NCI-H2171 (cell line): ENCODE measurements at regions not wholly inside any gene's neighbourhood (a gene's known extent, or its start where the extent isn't known, plus 50 kb on each side); places are given as distances from the start of the nearest gene placed in this dataset.
"Not testable (repeated sequence)": the region's sequence is repeated elsewhere in the genome, so short reads cannot be mapped to it uniquely, and the experiment has no call there.

Experiments
- DNase-seq: peaks from one replicate; lab custom pipeline; 2025; lab: John Stamatoyannopoulos, UW

DNA sequence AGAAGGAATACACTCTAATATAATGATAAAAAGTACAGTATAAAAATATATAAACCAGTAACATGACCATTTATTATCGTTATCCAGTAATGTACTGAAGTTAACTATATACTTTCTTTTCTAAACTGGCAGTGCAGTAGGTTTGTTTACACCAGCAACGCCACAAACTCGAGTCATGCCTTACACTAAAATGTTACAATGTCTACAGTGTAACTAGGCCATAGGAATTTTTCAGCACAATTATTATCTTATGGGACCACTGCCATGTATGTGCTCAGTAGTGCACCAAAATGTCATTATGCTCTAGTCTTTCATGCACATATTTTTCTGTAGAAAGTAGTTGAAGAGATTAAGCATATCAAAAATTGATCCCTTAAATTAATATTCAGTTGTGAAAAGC is 609.8 kb upstream of the BCHE start:
- no peak for DNase-seq

DNA sequence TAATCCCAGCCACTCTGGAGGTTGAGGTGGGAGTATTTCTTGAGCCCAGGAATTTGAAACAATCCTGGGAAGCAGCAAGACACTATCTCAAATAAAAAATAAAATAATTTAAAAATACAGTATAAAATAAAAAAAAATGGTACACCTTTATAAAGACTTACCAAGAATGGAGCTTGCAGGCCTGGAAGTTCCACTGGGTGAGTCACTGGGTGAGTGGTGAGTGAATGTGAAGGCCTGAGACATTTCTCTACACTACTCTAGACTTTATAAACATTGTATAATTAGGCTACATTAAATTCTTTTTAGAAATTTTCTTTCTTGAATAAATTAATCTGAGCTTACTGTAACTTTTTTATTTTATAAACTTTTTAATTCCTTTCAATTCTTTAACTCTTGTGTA is 609.1 kb upstream of the BCHE start:
- no peak for DNase-seq

DNA sequence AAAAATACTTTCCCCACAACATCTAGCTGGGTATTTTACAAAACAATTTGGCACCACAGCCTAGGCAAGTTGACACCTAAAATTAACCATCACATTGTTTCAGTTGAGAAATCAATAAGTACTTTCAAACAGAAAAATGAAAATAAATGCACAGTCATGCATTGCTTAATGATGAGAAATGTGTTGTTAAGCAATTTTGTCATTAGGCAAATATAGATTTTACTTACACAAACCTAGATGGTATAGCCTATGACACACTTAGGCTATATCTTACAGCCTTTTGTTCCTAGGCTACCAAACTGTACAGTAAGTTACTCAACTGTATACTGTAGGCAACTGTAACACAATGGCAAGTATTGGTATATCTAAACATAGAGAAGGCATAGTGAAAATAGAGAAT is 608.6 kb upstream of the BCHE start:
- DNase-seq, result no peak

DNA sequence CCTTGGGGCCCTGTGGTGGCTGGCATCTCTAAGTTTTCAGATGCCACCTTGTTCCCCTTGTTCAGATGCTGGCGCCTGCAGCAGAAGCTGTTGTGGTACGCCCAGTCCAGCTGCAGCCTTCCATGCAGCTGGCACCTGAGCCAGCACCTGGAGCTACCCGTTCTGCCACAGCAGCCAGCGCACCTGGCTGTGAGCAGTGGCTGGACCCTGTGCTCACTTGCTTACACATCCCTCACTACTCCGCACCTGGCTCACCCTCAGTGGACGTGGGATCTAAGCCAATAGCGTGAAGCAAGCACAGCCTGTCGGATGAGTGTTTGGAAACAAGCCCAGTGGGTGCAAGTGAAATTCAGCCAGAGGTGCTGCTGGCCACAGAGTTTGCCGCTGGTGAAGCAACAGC is 607.5 kb upstream of the BCHE start:
- no peak for DNase-seq

DNA sequence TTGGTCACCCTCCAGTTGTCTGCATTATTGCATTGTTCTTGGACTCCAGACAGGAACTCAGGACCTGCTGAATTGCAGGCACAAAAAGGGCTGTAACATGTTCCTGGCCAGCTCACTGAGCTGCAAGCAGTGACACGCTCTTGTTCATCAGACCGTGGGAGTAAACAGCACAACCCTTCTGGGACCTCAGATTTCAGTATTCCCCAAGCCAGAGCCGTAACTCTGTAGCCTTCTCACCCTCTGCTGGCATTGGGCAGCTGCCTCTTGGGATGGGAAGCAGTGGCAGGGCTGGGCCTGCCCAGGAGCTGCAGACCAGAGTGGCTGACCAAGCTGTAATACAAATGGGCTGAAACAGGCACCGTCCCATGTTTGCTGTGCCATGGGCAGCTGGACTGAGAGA is 607.1 kb upstream of the BCHE start:
- DNase-seq, result no peak

DNA sequence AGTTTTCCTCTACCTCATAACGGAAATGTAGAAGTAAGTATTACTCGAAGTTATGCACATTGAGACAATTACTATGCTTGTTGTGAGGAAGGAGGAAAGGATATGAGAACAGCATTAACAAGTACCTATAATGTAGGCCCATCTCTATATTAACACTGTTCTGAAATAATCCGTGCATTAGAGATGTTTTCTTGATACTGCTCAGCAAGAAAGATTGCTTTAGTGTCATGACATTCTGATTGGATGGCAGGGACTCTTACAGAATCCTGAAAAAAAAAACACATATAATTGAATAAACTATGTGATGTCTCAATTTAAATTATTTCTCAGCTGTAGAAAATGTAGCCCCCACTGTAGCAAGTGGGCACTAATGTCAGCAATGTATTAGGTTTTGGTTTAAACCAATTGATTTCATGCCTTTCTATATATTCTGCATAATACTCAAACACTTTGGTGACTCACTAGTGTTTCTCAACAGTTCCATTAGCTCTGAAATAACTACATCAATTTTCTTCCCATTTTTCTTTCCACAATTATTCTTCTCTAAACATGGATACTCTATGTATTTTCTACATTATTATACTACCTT is 598.3 kb upstream of the BCHE start:
- DNase-seq, result no peak

DNA sequence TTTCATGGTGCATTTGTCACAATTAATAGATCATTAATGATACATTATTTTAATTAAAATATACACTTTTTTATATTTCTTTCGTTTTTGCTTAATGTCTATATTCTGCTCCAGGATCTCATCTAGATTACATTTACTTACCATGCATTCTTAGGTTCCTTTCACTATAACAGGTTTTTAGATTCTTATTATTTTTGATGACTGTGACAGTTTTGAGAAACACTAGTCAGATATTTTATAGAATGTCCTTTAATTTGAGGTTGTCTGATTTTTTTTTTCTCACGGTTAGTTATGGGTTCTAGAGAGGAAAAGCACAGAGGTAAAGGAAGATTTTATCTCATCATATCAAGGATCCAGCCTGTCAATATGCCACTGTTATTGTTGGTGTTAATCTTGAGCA is 595.8 kb upstream of the BCHE start:
- no peak for DNase-seq

DNA sequence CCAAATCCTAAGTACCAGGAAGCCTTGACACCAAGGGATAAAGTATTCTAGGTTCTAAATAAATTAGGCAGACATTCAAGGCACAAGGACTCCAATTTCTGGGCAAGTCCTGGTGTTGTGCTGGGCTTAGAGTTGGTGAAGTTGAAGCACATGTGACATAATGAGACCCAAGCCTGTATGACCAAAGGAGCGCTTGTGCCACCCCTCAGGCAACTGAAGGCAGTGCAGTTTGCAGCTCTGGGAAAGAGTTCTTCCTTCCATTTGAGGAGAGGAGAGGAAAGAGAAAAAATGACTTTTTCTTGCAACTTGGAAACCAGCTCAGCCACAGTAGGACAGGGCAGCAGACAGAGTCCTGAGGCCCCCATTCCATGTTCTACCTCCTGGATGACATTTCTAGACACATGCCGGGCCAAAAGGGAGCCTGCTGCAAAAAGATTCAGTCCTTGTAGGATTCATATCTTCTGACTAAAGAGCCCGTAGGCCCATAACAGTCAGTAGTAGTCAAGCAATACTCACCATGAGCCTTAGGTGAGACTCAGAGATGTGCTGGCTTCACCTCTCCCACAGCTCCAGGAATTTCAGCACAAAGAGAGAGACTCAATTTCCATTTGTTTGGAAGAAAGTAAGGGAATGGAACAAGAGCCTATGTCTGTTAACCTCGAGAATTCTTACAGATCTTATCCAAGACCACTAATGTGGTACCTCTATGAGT is 588.8 kb upstream of the BCHE start:
- no peak for DNase-seq

DNA sequence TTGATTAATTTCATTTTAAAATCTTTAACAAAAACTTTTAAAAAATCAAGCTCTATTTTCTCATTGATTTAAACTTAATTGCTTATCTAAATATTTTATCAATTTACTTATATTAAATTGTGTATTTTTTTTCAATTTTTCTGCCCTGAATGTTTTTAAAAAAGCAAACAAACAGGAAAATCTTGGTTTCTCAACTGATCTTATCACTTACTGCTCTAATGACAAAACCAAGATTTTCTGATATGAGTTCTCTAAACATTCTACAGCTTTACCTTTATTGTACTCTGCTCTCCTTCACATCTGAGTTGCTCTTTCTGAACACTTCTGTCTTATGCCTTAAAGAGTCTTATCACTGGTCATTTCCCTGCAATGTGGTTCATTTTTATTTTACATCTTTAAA is 587.8 kb upstream of the BCHE start:
- no peak for DNase-seq

DNA sequence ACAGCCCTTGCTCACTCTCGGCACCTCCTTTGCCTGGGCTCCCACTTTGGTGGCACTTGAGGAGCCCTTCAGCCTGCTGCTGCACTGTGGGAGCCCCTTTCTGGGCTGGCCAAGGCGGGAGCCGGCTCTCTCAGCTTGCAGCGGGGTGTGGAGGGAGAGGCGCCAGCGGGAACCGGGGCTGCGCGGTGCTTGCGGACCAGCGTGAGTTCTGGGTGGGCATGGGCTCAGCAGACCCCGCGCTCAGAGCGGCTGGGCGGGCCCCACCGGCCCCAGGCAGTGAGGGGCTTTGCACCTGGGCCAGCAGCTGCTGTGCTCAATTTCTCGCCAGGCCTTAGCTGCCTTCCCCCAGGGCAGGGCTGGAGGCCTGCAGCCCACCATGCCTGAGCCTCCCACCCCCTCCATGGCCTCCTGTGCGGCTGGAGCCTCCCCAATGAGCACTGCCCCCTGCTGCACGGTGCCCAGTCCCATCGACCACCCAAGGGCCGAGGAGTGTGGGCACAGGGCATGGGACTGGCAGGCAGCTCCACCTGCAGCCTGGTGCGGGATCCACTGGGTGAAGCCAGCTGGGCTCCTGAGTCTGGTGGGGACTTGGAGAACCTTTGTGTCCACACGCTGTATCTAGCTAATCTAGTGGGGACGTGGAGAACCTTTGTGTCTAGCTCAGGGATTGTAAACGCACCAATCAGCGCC is 586.7 kb upstream of the BCHE start:
- DNase-seq, result not testable (repeated sequence)

DNA sequence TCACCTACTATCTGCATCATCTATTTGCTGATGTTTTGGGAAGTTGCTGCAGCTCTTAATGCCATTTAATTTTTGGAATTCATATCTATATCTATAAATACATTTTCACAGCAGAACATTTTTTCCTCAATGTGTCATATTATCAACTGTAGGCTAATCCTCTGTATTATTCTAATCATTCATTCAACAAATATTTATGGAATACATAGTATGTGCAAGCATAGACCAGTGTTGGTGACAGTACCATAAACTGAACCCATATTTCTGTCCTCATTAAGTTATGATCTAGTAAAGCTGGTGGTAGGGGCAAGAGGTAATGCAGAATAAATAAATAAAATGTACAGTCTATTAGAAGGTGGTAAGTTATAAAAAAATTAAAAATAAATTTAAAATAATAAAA is 585.3 kb upstream of the BCHE start:
- DNase-seq, result no peak

DNA sequence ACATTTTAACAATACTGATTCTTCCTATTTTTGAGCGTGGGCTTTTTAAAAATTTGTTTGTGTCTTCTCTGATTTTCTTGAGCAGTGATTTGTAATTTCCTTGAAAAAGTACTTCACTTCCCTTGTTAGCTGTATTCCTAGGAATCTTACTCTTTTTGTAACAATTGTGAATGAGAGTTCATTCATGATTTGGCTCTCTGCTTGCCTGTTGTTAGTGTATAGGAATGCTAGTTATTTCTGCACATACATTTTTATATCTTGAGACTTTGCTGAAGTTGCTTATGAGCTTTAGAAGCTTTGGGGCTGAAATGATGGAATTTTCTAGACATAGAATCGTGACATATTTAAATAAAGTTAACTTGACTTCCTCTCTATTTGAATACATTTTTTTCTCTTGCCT is 582.8 kb upstream of the BCHE start:
- DNase-seq, result no peak

DNA sequence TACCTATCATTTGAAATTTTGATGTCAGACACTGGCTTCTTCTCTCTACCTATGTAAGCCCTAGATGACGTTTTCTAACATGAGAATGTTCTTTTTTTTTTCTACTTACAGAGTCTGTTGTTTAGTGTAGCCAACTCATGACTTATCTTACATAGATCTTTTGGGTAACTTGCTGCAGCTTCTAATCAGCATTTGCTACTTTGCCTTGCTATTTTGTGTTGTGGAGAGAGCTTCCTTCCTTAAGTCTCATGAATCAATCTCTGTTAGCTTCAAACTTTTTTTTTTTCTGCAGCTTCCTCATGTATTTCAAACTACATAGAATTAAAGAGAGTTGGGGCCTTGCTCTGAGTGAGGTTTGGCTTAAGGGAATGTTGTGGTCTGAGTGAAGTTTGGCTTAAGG is 568.7 kb upstream of the BCHE start:
- DNase-seq, result no peak

DNA sequence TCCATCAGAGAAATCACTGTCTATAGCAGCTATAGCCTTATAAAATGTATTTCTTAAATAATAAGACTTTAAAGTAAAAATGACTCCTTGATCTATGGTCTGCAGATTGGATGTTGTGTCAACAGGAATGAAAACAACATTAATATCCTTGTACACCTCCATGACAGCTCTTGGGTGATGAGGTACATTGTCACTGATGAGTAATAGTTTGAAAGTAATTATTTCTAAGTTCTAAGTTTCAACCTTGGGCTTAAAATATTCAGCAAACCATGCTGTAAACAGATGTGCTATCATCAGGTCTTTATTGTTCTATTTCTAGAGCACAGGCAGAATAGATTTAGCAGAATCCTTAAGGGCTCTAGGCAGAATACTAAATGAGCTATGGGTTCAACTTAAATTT is 568.2 kb upstream of the BCHE start:
- DNase-seq, result no peak

DNA sequence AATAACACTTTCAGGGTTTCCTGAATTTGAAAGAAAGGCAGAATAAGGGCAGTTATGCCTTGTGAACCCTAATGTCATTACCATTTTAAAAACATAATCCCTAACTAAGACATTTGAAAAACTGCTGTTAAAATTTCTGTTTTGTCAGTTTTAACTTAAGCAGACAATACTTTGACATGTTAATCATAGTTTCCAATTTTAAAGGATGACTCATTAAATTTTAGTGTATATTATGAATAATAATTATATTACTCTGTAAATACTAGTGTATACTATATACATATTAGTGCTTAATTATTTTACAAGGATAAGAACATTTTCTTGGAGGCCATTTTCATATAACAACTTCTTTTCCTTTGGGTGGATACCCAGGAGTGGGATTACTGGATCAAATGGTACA is 553.1 kb upstream of the BCHE start:
- DNase-seq, result no peak

DNA sequence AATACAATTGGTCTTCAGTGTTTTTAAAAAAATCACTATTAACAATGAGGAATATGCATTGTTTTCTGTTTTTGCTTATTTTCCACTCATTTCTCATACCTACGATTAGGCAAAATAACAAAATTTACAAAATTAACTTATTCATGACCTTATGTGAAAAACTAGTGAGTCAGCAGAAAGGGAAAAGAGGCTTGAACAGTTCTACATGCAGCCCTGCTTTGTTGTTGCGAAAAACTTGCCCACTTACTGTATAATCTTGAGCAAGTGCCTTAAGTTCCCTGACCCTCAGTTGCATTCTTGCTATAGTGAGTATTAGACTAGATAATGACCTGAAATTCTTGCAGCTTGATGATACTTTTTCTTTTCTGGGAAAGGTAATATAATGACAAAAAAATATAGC is 551.1 kb upstream of the BCHE start:
- no peak for DNase-seq

DNA sequence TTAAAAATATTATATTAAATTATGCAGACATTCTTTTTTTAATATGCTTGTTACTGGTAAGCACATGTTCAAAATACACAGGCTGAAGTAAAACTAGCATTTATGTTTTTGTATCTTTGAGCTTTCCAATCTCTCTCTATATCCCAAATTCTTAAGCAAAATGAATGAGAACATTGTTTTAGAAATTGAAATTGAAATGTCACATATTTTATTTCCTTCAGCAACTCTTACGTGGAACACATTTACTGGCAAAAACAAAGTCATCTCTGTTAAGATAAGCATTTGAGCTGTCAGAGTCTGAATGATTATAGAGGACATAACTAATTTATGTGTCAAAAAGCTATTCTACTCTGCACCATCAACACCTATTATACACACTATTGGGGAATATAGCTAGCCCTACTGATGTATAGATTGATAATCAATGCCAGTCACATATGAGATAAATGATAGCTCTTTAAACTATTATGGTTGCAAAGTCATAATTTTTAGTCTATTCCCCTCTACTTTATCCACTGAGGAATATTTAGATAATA is 535.4 kb upstream of the BCHE start:
- DNase-seq, result no peak

DNA sequence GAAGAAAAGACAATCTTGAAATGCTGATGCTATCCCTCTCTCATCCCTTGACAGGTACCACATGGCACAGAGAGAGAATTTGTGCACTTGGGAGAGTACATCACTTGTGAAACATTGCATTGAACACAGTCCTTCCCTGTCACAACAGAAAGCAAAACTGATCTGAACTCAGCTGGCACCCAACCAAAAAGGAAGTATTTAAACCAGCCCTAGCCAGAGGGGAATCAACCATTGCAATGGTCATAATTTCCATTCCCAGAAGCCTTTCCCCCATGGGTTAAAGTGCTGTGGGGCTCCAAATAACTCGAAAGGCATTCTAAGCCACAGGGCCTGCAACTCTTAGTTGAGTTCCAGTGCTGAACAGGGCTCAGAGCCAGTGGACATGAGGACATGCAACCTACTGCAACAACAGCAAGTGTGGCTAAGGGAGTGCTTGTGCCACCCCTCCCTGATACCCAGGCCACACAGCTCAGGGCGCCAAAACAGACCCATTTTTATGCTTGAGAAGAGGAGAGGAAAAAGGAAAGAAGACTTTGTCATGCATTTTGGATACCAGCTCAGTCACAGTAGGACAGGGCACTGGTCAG is 530.8 kb upstream of the BCHE start:
- DNase-seq, result no peak

DNA sequence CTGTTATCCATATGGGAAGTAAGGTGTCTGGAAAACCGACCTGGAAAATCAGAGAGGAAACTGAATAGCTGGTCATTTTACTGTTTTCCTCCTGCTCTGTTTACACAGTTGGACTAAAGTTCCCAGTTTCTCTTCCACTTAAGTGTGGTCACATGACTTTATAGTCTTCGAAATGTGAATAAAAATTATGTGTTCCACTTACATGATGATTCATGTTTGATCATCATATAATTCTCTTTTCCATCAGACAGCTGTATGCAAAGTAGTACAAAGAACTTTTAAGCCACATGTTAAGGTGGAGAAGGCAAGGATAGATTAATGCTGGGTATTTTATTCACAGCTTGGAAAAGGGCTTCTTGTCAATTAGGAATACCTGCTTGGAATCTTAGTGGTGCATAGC is 525.5 kb upstream of the BCHE start:
- no peak for DNase-seq

DNA sequence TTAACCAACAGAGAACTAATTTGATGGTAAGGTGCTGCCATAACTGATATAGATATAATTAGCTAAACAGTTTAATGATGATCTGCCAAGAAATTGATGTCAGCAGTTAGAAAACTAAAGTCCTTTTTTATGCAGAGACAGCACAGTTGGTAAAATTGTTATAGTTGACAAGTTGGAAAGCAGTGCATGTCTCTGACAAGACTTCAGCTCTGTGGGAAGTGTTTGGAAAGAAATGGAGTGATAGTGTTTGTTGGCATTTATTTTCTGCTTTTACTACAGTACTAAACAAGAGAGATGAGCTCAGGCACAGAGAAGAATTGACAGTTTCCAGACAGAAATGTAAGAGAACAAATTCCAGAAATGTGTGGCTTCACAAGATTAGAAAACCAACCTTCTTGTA is 523.5 kb upstream of the BCHE start:
- no peak for DNase-seq

DNA sequence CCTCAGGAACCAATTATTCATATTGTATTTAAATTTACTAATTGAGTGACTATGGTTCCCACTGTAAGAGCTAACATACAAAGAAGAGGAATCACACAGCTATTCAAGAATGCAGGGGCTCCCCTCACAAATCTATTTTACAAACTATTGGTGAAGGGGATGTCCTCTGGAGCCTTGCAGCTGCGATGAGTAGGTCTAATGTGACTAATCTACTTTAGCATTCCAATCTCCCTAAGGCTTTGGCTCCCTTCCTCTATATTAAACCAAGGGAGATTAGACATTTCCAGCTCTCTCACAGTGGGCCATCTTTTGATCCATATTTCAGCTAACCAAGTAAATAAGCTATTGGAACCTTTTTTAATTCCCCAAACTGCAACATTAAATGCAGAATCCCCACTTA is 514.2 kb upstream of the BCHE start:
- no peak for DNase-seq

DNA sequence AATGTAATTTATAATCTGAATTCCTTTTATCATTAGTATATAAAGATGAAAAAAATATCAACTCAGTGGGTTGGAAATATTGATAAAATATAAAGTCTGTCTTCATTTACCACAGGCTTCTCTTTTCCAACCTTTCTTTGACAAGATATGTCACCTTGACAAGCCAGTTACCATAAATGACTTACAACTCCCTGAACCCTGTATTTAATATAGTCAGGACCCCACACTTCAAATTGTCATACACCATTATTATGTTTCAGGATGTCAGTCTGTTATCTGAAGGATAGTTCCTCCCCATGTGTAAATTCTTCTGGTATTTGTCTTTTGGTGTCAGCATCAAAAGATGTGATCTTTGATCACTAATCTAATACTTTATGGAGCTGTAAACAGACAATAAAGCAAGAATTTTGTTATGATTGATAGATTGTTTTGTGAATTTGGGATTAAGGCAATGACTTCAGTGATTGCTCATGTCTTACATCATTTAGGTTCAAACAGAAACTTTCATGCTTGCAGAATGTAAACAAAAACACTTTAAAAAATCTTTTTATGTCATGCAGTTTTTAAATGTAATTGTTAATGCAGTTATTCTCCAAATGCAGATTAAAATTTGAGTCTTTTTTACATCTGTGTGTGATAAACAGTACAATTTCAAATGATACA is 503.5 kb upstream of the BCHE start:
- DNase-seq, result no peak

DNA sequence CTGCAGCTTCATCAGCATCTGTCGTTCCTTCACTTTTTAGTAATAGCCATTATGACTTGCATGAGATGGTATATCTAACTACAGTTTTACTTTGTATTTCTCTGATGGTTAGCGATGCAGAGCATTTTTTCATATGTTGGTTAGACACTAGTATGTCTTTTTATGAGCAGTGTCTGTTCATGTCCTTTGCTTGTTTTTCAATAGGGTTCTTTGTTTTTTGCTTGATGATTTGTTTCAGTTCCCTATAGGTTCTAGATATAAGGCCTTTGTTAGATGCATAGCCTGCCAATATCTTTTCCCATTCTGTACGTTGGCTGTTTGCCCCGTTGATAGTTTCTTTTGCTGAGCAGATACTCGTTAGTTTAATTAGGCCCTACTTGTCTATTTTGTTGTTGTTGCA is 487.2 kb upstream of the BCHE start:
- no peak for DNase-seq
